ENCODE measurements at regions not wholly inside any gene's neighbourhood (a gene's known extent, or its start where the extent isn't known, plus 50 kb on each side); places are given as distances from the start of the nearest gene placed in this dataset.

DNA sequence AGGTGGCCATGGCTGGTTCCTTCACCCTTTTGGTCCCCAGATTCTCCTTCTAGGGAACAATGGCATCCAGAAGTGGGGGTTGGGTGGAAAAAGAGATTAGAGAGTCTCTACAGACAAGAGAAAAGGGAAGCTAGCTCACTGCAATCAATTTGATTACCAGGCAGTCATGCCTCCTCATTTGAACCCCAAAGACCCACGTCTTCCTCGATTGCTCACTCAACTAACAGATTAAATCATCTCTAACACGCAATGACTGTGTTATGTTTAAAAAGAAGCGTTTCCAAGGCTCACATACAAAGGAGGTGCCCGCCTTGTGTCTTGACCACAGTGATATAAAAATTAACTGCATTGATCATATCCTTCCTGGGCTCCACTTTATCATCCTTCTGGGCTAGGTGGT lies 57.6 kb downstream of the BHLHE40 start:
- TF ChIP-seq, protein P1, sequence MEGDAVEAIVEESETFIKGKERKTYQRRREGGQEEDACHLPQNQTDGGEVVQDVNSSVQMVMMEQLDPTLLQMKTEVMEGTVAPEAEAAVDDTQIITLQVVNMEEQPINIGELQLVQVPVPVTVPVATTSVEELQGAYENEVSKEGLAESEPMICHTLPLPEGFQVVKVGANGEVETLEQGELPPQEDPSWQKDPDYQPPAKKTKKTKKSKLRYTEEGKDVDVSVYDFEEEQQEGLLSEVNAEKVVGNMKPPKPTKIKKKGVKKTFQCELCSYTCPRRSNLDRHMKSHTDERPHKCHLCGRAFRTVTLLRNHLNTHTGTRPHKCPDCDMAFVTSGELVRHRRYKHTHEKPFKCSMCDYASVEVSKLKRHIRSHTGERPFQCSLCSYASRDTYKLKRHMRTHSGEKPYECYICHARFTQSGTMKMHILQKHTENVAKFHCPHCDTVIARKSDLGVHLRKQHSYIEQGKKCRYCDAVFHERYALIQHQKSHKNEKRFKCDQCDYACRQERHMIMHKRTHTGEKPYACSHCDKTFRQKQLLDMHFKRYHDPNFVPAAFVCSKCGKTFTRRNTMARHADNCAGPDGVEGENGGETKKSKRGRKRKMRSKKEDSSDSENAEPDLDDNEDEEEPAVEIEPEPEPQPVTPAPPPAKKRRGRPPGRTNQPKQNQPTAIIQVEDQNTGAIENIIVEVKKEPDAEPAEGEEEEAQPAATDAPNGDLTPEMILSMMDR (IDR thresholded peaks at IDR 0.05): no peak
- no peak for TF ChIP-seq POLR2A (IDR thresholded peaks at IDR 0.05)

All from right lobe of liver (tissue), 4 donors.